Urinary bladder (tissue), 3 donors: ENCODE measurements at regions not wholly inside any gene's neighbourhood (a gene's known extent, or its start where the extent isn't known, plus 50 kb on each side); places are given as distances from the start of the nearest gene placed in this dataset.
"Not testable (repeated sequence)": the region's sequence is repeated elsewhere in the genome, so short reads cannot be mapped to it uniquely, and the experiment has no call there.

Experiments used
- DNase-seq: peaks from one replicate; pipeline ENCODE4 v3.0.0-alpha.2; 2015; ENCODE audit errors: extremely low spot score
- H3K27ac ChIP-seq: one replicate; pipeline ENCODE4 v1.5.1; 2013; ENCODE audit warnings: low read depth, mild to moderate bottlenecking, moderate library complexity
- H3K36me3 ChIP-seq: one replicate; pipeline ENCODE4 v1.6.1; 2013; ENCODE audit warnings: mild to moderate bottlenecking, moderate library complexity; ENCODE audit not compliant: insufficient read depth
- H3K4me1 ChIP-seq: one replicate; pipeline ENCODE4 v1.6.1; 2013; ENCODE audit warnings: mild to moderate bottlenecking, moderate library complexity; ENCODE audit not compliant: insufficient read depth
- H3K4me3 ChIP-seq: one replicate; pipeline ENCODE4 v1.5.1; 2013; ENCODE audit warnings: low read depth, low read length
- WGBS: extraction: QIAGEN DNeasy Blood & Tissue Kit; methylation state at CpG from one replicate; pipeline ENCODE4 v1.1.7; 2013; 5-methylcytosine and 5-hydroxymethylcytosine counted together
- donor health status: healthy with polysubstance abuse.
- donor health status: healthy.

DNA sequence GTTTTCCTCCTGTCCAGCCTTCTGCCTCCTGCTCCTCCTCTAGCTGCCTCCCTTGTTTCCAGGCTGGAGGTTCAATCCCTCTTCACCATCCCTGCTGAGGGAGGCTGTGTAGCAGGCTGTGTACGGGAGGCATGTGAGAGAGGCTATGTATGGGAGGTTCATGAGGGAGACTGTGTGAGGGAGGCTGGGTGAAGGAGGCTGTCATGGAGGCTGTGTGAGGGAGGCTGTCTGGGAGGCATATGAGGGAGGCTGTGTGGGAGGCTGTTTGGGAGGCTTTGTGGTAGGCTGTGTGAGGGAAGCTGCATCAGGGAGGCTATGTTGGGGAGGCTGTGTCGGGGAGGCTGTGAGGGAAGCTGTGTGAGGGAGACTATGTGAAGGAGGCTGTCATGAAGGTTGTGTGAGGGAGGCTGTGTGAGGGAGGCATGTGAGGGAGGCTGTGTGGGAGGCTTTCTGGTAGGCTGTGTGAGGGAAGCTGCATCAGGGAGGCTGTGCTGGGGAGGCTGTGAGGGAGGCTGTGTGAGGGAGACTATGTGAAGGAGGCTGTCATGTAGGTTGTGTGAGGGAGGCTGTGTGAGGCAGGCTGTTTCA lies 123.7 kb upstream of the RNF32 start:
- no peak overlapping the region for H3K27ac ChIP-seq
- H3K4me3 ChIP-seq = no peak overlapping the region
- 88% methylated on average over 2 of the region's 2 CpGs for WGBS
- no peak for DNase-seq
- H3K36me3 ChIP-seq = no peaks in the 10 kb centered on the region
- H3K4me1 ChIP-seq = no peaks in the 10 kb centered on the region

DNA sequence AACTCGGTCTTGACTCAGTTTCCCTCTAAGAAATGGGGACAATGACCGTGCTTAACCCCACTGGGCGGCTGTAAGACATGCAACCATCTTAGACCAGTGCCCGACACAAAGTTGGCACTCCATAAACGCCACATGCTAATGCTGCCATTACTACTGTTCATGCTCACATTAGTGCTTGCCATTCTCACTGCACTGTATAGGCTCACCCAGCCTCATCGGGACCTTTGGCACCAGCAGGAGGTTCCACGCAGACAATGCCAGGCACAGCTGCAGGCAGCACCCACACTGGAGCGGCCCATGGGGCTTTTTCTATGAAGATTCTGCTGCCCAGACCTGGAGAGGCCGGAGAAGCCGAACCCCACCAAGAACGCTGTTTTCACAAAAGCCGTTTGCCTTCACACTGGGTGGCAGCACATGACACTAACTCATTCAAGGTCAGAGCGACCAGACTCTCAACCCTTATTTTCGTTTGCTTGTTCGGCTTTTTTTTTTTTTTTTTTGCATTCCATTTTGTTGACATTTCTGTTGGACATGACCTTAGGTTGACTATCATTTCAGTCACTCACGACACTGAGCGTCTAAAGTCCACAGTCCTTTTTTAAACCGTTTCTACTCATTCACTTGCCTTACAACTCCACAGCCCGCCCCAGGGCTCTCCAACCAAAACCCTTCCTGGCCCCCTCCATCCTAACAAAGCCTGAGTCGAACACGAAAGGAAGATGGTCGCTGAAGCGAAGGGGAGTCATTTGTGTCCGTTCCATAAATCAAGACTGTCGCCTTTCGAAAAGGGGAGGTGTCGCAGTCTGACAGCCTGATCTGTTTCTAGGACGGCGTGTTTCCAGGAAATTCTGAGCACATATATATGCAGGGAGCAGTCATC lies 124.4 kb upstream of the RNF32 start:
- DNase-seq = no peak
- H3K27ac ChIP-seq = no peak overlapping the region
- H3K4me3 ChIP-seq = no peak overlapping the region
- H3K36me3 ChIP-seq = no peaks in the 10 kb centered on the region
- 70% methylated on average over 29 of the region's 29 CpGs for whole genome bisulfite sequencing
- no peaks in the 10 kb centered on the region for H3K4me1 ChIP-seq

DNA sequence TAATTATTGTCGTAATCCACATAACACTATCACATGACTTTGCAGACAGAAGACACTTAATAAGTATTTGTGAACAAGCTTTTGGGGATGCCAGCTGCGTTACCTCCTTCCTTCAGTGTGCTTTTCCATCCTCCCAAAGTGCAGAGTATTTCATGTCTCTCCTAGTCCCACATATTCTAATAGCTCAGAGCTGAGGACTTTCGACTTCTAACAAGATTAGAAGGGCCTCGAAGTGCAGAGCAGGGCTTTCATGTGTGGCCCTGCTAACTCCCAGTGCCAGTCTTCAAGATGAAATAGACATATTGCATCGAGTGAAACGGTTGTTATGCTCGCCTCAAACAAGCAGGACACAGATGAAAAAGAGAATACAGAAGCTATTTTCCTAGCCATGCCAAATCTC lies 125.7 kb upstream of the RNF32 start:
- no peak overlapping the region for H3K4me3 ChIP-seq
- H3K27ac ChIP-seq = no peak overlapping the region
- no peak for DNase-seq
- H3K4me1 ChIP-seq = no peaks in the 10 kb centered on the region
- no peaks in the 10 kb centered on the region for H3K36me3 ChIP-seq
- whole genome bisulfite sequencing = 82% methylated on average over 7 of the region's 7 CpGs

- Histone ChIP-seq H3K4me1 (no peaks in the 10 kb centered on the region), H3K36me3 (no peaks in the 10 kb centered on the region), H3K27ac (no peak overlapping the region), H3K4me3 (no peak overlapping the region)
- no peak for DNase-seq
- WGBS = 86% methylated on average over 2 of the region's 2 CpGs
Observed at GRCh38 chr7:156511426-156511825, 129.1 kb upstream of the RNF32 start.

DNA sequence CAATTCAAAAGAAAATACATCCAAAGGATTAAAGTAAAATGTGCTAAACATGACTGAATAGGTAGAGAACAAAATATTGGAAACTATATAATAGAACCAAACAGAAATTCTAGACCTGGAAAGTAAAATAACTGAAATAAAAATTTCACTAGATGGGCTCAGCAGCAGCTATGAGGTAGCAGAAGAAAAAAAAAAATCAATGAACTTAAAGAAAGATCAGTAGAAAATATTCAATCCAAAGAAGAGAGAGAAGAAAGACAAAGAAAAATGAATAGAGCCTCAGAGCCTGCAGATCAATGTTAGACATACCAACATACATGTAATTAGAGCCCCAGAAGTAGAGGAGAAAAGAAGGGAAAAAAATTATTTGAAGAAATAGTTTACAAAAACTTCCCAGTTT lies 129.6 kb upstream of the RNF32 start:
- Histone ChIP-seq H3K36me3 (no peaks in the 10 kb centered on the region), H3K27ac (no peak overlapping the region), H3K4me1 (no peaks in the 10 kb centered on the region), H3K4me3 (no peak overlapping the region)
- no peak for DNase-seq

DNA sequence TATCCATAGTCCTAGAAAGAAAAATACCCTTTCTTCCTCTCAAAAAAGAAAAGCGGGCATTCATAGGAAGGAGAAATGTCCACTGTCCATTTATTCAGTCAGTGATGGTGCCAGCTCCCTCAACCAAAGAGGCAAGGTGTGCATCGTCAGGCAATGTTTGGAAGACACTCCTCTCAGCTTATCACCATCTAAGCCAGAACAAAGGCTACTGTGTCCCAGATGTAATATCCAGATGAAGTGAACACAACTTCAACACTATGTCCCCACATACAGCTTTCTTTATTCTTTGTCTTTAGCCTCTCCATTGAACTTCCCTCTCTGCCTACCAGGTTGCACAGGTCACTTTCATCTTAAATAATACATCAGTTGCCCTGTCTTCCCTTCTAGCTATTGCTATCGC lies 131.4 kb upstream of the RNF32 start:
- no peak for DNase-seq
- Histone ChIP-seq H3K4me3 (no peak overlapping the region), H3K27ac (no peak overlapping the region), H3K36me3 (no peaks in the 10 kb centered on the region), H3K4me1 (no peaks in the 10 kb centered on the region)
- WGBS = 94% methylated on average over 3 of the region's 3 CpGs

GRCh38 chr7:156505876-156506275 lies 134.7 kb upstream of the RNF32 start:
- WGBS = 83% methylated on average over 10 of the region's 10 CpGs
- H3K36me3 ChIP-seq = no peaks in the 10 kb centered on the region
- no peak overlapping the region for H3K4me3 ChIP-seq
- no peak overlapping the region for H3K27ac ChIP-seq
- no peaks in the 10 kb centered on the region for H3K4me1 ChIP-seq
- no peak for DNase-seq

DNA sequence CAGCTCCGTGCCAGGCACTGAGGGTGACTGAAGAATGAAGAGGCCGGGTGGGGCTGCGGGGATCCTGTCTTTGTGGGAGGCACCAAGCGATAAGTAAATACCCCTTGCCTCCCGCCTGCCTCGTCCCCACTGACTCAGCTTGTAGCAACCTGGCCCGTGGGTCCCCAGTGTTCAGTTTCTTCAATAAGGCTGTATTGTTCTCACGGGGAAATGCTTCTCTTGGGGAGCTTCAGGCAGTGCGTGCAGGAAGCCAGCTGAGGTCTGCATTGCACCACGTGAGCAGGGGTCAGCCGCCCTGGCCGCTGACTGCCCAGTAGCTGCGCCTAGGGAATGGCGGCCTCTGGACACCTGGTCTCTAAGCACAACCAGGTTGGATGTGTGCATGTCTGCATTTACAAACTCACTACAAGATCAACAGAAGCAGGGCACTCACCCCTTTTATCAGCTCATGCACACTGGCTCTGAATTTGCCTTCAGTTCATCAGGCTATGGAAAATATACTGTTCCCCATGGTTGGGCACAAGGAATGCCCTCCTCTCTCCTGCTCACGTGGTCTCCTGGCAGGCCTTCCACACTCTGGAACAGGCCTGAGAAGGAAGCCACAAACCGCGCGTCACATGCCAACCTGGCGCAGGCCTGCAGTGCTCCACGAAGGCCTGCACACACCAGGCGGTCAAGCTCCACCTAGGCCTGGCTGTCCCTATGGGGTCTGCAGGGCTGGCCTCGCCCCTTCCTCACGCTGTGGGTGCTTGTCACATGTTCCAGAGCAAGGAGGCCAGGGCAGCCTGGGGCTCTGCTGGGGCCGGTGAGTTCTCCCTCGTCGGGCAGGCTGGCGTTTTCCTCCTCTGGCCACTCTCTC lies 135.7 kb upstream of the RNF32 start:
- Histone ChIP-seq H3K36me3 (no peaks in the 10 kb centered on the region), H3K4me3 (no peak overlapping the region), H3K4me1 (no peaks in the 10 kb centered on the region), H3K27ac (no peak overlapping the region)
- DNase-seq = no peak
- 83% methylated on average over 27 of the region's 27 CpGs for WGBS

GRCh38 chr7:156504006-156504405 lies 136.6 kb upstream of the RNF32 start:
- Histone ChIP-seq H3K36me3 (no peaks in the 10 kb centered on the region), H3K4me1 (no peaks in the 10 kb centered on the region), H3K4me3 (no peak overlapping the region), H3K27ac (no peak overlapping the region)
- DNase-seq = no peak
- WGBS = 91% methylated on average over 17 of the region's 17 CpGs

DNA sequence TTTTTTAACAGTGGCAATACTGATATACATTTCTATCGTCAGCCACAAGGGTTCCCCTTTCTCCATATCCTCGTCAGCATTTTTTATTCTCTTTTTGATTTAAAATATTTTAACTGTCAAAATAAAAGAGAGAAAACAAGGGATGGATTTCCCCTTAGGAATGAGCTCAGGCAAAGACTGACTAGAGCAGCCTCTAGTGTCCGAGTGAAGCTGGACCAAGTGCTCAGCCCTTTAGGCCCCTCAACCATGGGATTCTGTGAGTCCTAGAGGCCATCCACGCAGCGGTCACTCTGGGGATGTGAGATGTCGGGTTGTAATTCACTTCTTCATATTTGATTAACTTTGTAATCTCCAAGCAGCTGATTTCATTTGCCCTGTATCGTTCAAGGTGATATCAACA lies 137.4 kb upstream of the RNF32 start:
- WGBS = 55% methylated on average over 7 of the region's 7 CpGs
- DNase-seq = no peak
- Histone ChIP-seq H3K27ac (no peak overlapping the region), H3K4me3 (no peak overlapping the region), H3K36me3 (no peaks in the 10 kb centered on the region), H3K4me1 (no peaks in the 10 kb centered on the region)

DNA sequence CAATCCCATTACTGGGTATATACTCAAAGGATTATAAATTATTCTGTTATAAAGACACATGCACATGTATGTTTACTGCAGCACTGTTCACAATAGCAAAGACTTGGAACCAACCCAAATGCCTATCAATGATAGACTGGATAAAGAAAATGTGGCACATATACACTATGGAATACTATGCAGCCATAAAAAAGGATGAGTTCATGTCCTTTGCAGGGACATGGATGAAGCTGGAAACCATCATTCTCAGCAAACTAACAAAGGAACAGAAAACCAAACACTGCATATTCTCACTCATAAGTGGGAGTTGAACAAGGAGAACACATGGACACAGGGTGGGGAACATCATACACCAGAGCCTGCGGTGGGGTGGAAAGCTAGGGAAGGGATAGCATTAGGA lies 138.8 kb upstream of the RNF32 start:
- H3K4me1 ChIP-seq, H3K4me3 ChIP-seq, H3K36me3 ChIP-seq, DNase-seq, H3K27ac ChIP-seq: not testable (repeated sequence)
- WGBS = 92% methylated on average over 1 of the region's 1 CpG

GRCh38 chr7:156499247-156499881 lies 141.2 kb upstream of the RNF32 start:
- Histone ChIP-seq H3K4me1 (no peaks in the 10 kb centered on the region), H3K27ac (no peak overlapping the region), H3K4me3 (no peak overlapping the region), H3K36me3 (no peaks in the 10 kb centered on the region)
- 84% methylated on average over 12 of the region's 12 CpGs for WGBS
- DNase-seq = no peak

DNA sequence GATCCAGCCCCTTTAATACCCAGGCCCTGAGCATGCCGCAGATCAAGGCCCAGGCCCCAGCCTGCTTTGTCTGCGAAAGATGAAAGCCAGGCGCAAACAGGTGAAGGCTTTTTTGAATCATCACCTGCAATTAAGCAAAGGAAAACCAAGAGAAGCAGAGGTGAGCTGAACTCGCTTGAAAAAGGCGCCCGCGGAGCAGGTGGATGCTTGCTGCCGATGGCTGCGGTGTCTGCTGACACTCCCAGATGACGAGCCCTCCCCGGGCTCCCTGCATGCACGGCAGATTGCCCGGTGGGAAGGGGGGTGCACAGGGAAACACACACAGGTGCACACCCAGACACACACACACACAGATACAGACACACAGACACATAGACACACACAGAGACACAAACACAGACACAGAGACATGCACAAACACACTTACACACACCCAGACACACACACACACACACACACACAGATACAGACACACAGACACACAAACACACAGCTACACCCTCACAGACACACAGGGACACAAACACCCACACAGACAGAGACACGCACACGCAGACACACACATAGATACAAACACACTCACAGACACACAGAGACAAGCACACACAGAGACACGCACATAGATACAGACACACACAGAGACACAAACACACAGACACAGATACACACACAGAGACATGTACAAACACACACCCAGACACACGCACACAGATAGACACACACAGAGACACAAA lies 142.6 kb upstream of the RNF32 start:
- no peak overlapping the region for H3K4me3 ChIP-seq
- H3K4me1 ChIP-seq = no peaks in the 10 kb centered on the region
- no peak overlapping the region for H3K27ac ChIP-seq
- H3K36me3 ChIP-seq = no peaks in the 10 kb centered on the region
- DNase-seq = no peak
- 79% methylated on average over 17 of the region's 17 CpGs for WGBS
